ENCODE measurements at regions not wholly inside any gene's neighbourhood (a gene's known extent, or its start where the extent isn't known, plus 50 kb on each side); places are given as distances from the start of the nearest gene placed in this dataset.

- no peak overlapping the region for H2AFZ ChIP-seq (ENCODE audit: low read depth)
- no peaks in the 10 kb centered on the region for H3K36me3 ChIP-seq (ENCODE audit: insufficient read depth)
- TF ChIP-seq, protein P1, sequence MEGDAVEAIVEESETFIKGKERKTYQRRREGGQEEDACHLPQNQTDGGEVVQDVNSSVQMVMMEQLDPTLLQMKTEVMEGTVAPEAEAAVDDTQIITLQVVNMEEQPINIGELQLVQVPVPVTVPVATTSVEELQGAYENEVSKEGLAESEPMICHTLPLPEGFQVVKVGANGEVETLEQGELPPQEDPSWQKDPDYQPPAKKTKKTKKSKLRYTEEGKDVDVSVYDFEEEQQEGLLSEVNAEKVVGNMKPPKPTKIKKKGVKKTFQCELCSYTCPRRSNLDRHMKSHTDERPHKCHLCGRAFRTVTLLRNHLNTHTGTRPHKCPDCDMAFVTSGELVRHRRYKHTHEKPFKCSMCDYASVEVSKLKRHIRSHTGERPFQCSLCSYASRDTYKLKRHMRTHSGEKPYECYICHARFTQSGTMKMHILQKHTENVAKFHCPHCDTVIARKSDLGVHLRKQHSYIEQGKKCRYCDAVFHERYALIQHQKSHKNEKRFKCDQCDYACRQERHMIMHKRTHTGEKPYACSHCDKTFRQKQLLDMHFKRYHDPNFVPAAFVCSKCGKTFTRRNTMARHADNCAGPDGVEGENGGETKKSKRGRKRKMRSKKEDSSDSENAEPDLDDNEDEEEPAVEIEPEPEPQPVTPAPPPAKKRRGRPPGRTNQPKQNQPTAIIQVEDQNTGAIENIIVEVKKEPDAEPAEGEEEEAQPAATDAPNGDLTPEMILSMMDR (conservative IDR thresholded peaks at IDR 0.05; ENCODE audit: low read depth, low read length): no peak
- H4K20me1 ChIP-seq (ENCODE audit: insufficient read depth): no peaks in the 10 kb centered on the region
- H3K4me1 ChIP-seq (ENCODE audit: low read depth, poor library complexity, severe bottlenecking): no peaks in the 10 kb centered on the region
- H3K4me3 ChIP-seq (IDR thresholded peaks at IDR 0.05; ENCODE audit: insufficient read depth, low read depth, low read length): no peak overlapping the region
- no peak overlapping the region for H3K9ac ChIP-seq
- no peaks in the 10 kb centered on the region for H3K27me3 ChIP-seq (ENCODE audit: insufficient read depth, low read depth)
- no peak overlapping the region for H3K4me2 ChIP-seq
- no peak overlapping the region for H3K27ac ChIP-seq
- H3K79me2 ChIP-seq (ENCODE audit: insufficient read depth, low read depth): no peaks in the 10 kb centered on the region
These were observed 161.1 kb upstream of the ATP10A start for GRCh38 chr15:26024241-26024640.

DNA sequence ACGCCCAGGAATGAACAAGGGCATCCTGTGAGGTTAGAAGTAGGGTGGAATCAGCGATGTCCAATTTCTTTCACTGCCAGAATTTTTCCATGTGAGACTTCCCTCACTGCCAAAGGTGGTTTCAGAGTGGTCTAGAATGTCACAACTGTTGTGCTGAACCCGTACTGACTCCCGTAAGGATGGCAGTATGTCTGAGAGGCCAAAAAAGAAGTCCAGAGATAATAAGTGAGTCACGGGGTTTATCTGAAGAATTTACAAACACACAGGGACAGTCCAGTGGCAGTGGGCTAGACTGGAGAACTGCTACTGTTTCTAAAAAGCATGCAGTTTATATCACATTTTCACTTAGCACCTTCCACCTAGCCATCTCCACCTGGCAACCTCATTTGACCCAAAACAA lies 160.6 kb upstream of the ATP10A start:
- Histone ChIP-seq H3K4me3 (IDR thresholded peaks at IDR 0.05; ENCODE audit: insufficient read depth, low read depth, low read length) (no peak overlapping the region), H3K4me1 (ENCODE audit: low read depth, poor library complexity, severe bottlenecking) (no peaks in the 10 kb centered on the region), H4K20me1 (ENCODE audit: insufficient read depth) (no peaks in the 10 kb centered on the region), H3K4me2 (no peak overlapping the region), H2AFZ (ENCODE audit: low read depth) (no peak overlapping the region), H3K27ac (no peak overlapping the region), H3K9ac (no peak overlapping the region), H3K79me2 (ENCODE audit: insufficient read depth, low read depth) (no peaks in the 10 kb centered on the region), H3K36me3 (ENCODE audit: insufficient read depth) (no peaks in the 10 kb centered on the region), H3K27me3 (ENCODE audit: insufficient read depth, low read depth) (no peaks in the 10 kb centered on the region)
- TF ChIP-seq, protein P1 (conservative IDR thresholded peaks at IDR 0.05; ENCODE audit: low read depth, low read length): no peak

GRCh38 chr15:26023231-26023630 lies 160.1 kb upstream of the ATP10A start:
- Histone ChIP-seq H4K20me1 (ENCODE audit: insufficient read depth) (no peaks in the 10 kb centered on the region), H3K9ac (no peak overlapping the region), H3K27me3 (ENCODE audit: insufficient read depth, low read depth) (no peaks in the 10 kb centered on the region), H3K4me1 (ENCODE audit: low read depth, poor library complexity, severe bottlenecking) (no peaks in the 10 kb centered on the region), H3K4me2 (no peak overlapping the region), H2AFZ (ENCODE audit: low read depth) (no peak overlapping the region), H3K36me3 (ENCODE audit: insufficient read depth) (no peaks in the 10 kb centered on the region), H3K27ac (no peak overlapping the region), H3K4me3 (IDR thresholded peaks at IDR 0.05; ENCODE audit: insufficient read depth, low read depth, low read length) (no peak overlapping the region), H3K79me2 (ENCODE audit: insufficient read depth, low read depth) (no peaks in the 10 kb centered on the region)
- TF ChIP-seq, protein P1 (conservative IDR thresholded peaks at IDR 0.05; ENCODE audit: low read depth, low read length): no peak

DNA sequence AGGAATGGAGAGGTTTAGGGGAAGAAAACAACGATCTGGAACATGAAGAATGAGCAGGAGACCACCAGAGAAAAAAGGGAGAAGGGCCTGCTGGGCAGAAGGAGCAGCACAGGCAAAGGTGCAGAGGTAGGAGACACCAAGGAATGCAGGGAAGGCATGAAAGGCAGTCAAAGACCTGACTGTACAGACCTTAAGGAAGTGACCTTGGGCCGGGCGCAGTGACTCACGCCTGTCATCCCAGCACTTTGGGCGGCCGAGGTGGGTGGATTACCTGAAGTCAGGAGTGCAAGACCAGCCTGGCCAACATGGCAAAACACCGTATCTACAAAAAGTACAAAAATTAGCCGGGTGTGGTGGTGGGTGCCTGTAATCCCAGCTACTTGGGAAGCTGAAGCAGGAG lies 157.7 kb upstream of the ATP10A start:
- no peak overlapping the region for H3K4me3 ChIP-seq (IDR thresholded peaks at IDR 0.05; ENCODE audit: insufficient read depth, low read depth, low read length)
- no peak overlapping the region for H3K9ac ChIP-seq
- no peak overlapping the region for H3K4me2 ChIP-seq
- TF ChIP-seq, protein P1 (conservative IDR thresholded peaks at IDR 0.05; ENCODE audit: low read depth, low read length): no peak
- H3K36me3 ChIP-seq (ENCODE audit: insufficient read depth): no peaks in the 10 kb centered on the region
- no peak overlapping the region for H3K27ac ChIP-seq
- no peaks in the 10 kb centered on the region for H3K27me3 ChIP-seq (ENCODE audit: insufficient read depth, low read depth)
- H2AFZ ChIP-seq (ENCODE audit: low read depth): no peak overlapping the region
- no peaks in the 10 kb centered on the region for H4K20me1 ChIP-seq (ENCODE audit: insufficient read depth)
- H3K4me1 ChIP-seq (ENCODE audit: low read depth, poor library complexity, severe bottlenecking): no peaks in the 10 kb centered on the region
- H3K79me2 ChIP-seq (ENCODE audit: insufficient read depth, low read depth): no peaks in the 10 kb centered on the region
